T-helper 1 cell treated with Interleukin-12 subunit alpha and Interleukin-12 subunit beta and Interleukin-4 antibody, amounts not matched to agents 30 μg/mL and 1 μg/mL, for 36 hours (primary cell): ENCODE measurements at regions not wholly inside any gene's neighbourhood (a gene's known extent, or its start where the extent isn't known, plus 50 kb on each side); places are given as distances from the start of the nearest gene placed in this dataset.

Experiments
- H3K27ac Mint-ChIP-seq: one replicate; pipeline ENCODE4 v1.8.0; 2021; ENCODE audit warnings: mild to moderate bottlenecking, mixed read lengths
- H3K27me3 Mint-ChIP-seq: one replicate; pipeline ENCODE4 v1.8.0; 2021; ENCODE audit warnings: low read depth, mixed read lengths
- H3K36me3 Mint-ChIP-seq: one replicate; pipeline ENCODE4 v1.8.0; 2021; ENCODE audit warnings: low read depth, mixed read lengths
- H3K4me1 Mint-ChIP-seq: one replicate; pipeline ENCODE4 v1.8.0; 2021; ENCODE audit warnings: low read depth, mixed read lengths
- H3K4me3 Mint-ChIP-seq: one replicate; pipeline ENCODE4 v1.8.0; 2021; ENCODE audit warnings: mild to moderate bottlenecking, moderate library complexity, mixed read lengths
- H3K9me3 Mint-ChIP-seq: one replicate; pipeline ENCODE4 v1.8.0; 2021; ENCODE audit warnings: mixed read lengths

- H3K36me3 Mint-ChIP-seq, result no peaks in the 10 kb centered on the region
- no peaks in the 10 kb centered on the region for H3K27me3 Mint-ChIP-seq
- no peak overlapping the region for H3K27ac Mint-ChIP-seq
- peaks cover 4% of the 10 kb centered on the region for H3K9me3 Mint-ChIP-seq
- H3K4me3 Mint-ChIP-seq, result no peak overlapping the region
- H3K4me1 Mint-ChIP-seq, result no peaks in the 10 kb centered on the region
These were observed 342.5 kb downstream of the NFIB start for GRCh38 chr9:13971415-13971814.

- Mint-ChIP-seq H3K4me3 (no peak overlapping the region), H3K27ac (no peak overlapping the region), H3K4me1 (no peaks in the 10 kb centered on the region), H3K36me3 (no peaks in the 10 kb centered on the region), H3K9me3 (peaks cover 4% of the 10 kb centered on the region), H3K27me3 (no peaks in the 10 kb centered on the region)
These were observed 343.5 kb downstream of the NFIB start for GRCh38 chr9:13970426-13970825.

- Mint-ChIP-seq H3K36me3 (no peaks in the 10 kb centered on the region), H3K4me3 (no peak overlapping the region), H3K4me1 (no peaks in the 10 kb centered on the region), H3K9me3 (peaks cover 4% of the 10 kb centered on the region), H3K27me3 (no peaks in the 10 kb centered on the region), H3K27ac (no peak overlapping the region)
These were observed 343.9 kb downstream of the NFIB start for GRCh38 chr9:13970018-13970417.

GRCh38 chr9:13967438-13967837, 346.5 kb downstream of the NFIB start:
- Mint-ChIP-seq H3K27me3 (no peaks in the 10 kb centered on the region), H3K36me3 (no peaks in the 10 kb centered on the region), H3K9me3 (peaks cover 4% of the 10 kb centered on the region), H3K4me1 (no peaks in the 10 kb centered on the region), H3K27ac (no peak overlapping the region), H3K4me3 (no peak overlapping the region)

GRCh38 chr9:13967011-13967410, 346.9 kb downstream of the NFIB start:
- no peak overlapping the region for H3K4me3 Mint-ChIP-seq
- no peaks in the 10 kb centered on the region for H3K36me3 Mint-ChIP-seq
- H3K4me1 Mint-ChIP-seq, result no peaks in the 10 kb centered on the region
- no peaks in the 10 kb centered on the region for H3K27me3 Mint-ChIP-seq
- H3K9me3 Mint-ChIP-seq, result peaks cover 4% of the 10 kb centered on the region
- no peak overlapping the region for H3K27ac Mint-ChIP-seq

- no peaks in the 10 kb centered on the region for H3K36me3 Mint-ChIP-seq
- H3K27ac Mint-ChIP-seq, result no peak overlapping the region
- H3K9me3 Mint-ChIP-seq, result peaks cover 3% of the 10 kb centered on the region
- H3K27me3 Mint-ChIP-seq, result no peaks in the 10 kb centered on the region
- no peaks in the 10 kb centered on the region for H3K4me1 Mint-ChIP-seq
- H3K4me3 Mint-ChIP-seq, result no peak overlapping the region
These were observed 350.8 kb downstream of the NFIB start for GRCh38 chr9:13963005-13963653.

GRCh38 chr9:13962006-13962405, 351.9 kb downstream of the NFIB start:
- no peak overlapping the region for H3K27ac Mint-ChIP-seq
- no peaks in the 10 kb centered on the region for H3K27me3 Mint-ChIP-seq
- H3K36me3 Mint-ChIP-seq, result no peaks in the 10 kb centered on the region
- peaks cover 3% of the 10 kb centered on the region for H3K9me3 Mint-ChIP-seq
- H3K4me1 Mint-ChIP-seq, result no peaks in the 10 kb centered on the region
- no peak overlapping the region for H3K4me3 Mint-ChIP-seq

GRCh38 chr9:13960011-13960765, 353.8 kb downstream of the NFIB start:
- Mint-ChIP-seq H3K36me3 (no peaks in the 10 kb centered on the region), H3K4me3 (no peak overlapping the region), H3K9me3 (peaks cover 3% of the 10 kb centered on the region), H3K27ac (no peak overlapping the region), H3K4me1 (no peaks in the 10 kb centered on the region), H3K27me3 (no peaks in the 10 kb centered on the region)

GRCh38 chr9:13958672-13959071, 355.3 kb downstream of the NFIB start:
- Mint-ChIP-seq H3K4me1 (no peaks in the 10 kb centered on the region), H3K9me3 (peaks cover 3% of the 10 kb centered on the region), H3K27ac (no peak overlapping the region), H3K36me3 (no peaks in the 10 kb centered on the region), H3K4me3 (no peak overlapping the region), H3K27me3 (no peaks in the 10 kb centered on the region)

- H3K27me3 Mint-ChIP-seq, result no peaks in the 10 kb centered on the region
- no peak overlapping the region for H3K27ac Mint-ChIP-seq
- H3K4me3 Mint-ChIP-seq, result no peak overlapping the region
- H3K36me3 Mint-ChIP-seq, result no peaks in the 10 kb centered on the region
- peaks cover 3% of the 10 kb centered on the region for H3K9me3 Mint-ChIP-seq
- no peaks in the 10 kb centered on the region for H3K4me1 Mint-ChIP-seq
These were observed 356.9 kb downstream of the NFIB start for GRCh38 chr9:13957089-13957488.

- H3K9me3 Mint-ChIP-seq, result no peaks in the 10 kb centered on the region
- no peak overlapping the region for H3K27ac Mint-ChIP-seq
- no peak overlapping the region for H3K4me3 Mint-ChIP-seq
- H3K36me3 Mint-ChIP-seq, result no peaks in the 10 kb centered on the region
- no peaks in the 10 kb centered on the region for H3K27me3 Mint-ChIP-seq
- H3K4me1 Mint-ChIP-seq, result no peaks in the 10 kb centered on the region
These were observed 357.8 kb downstream of the NFIB start for GRCh38 chr9:13956107-13956506.

- no peaks in the 10 kb centered on the region for H3K9me3 Mint-ChIP-seq
- no peak overlapping the region for H3K4me3 Mint-ChIP-seq
- no peak overlapping the region for H3K27ac Mint-ChIP-seq
- no peaks in the 10 kb centered on the region for H3K27me3 Mint-ChIP-seq
- H3K4me1 Mint-ChIP-seq, result no peaks in the 10 kb centered on the region
- H3K36me3 Mint-ChIP-seq, result no peaks in the 10 kb centered on the region
These were observed 361.0 kb downstream of the NFIB start for GRCh38 chr9:13952906-13953305.

- H3K36me3 Mint-ChIP-seq, result no peaks in the 10 kb centered on the region
- no peak overlapping the region for H3K4me3 Mint-ChIP-seq
- H3K4me1 Mint-ChIP-seq, result no peaks in the 10 kb centered on the region
- no peak overlapping the region for H3K27ac Mint-ChIP-seq
- H3K27me3 Mint-ChIP-seq, result no peaks in the 10 kb centered on the region
- H3K9me3 Mint-ChIP-seq, result no peaks in the 10 kb centered on the region
These were observed 365.9 kb downstream of the NFIB start for GRCh38 chr9:13948037-13948436.

- Mint-ChIP-seq H3K36me3 (no peaks in the 10 kb centered on the region), H3K4me1 (no peaks in the 10 kb centered on the region)
These were observed 370.8 kb downstream of the NFIB start for GRCh38 chr9:13943176-13943575.

GRCh38 chr9:13942695-13943094, 371.2 kb downstream of the NFIB start:
- Mint-ChIP-seq H3K4me1 (no peaks in the 10 kb centered on the region), H3K36me3 (no peaks in the 10 kb centered on the region), H3K27ac (no peak overlapping the region), H3K9me3 (no peaks in the 10 kb centered on the region), H3K4me3 (no peak overlapping the region), H3K27me3 (no peaks in the 10 kb centered on the region)

More at GRCh38 chr9:13943176-13943575, 370.8 kb downstream of the NFIB start:
- H3K27ac Mint-ChIP-seq, result no peak overlapping the region
- no peaks in the 10 kb centered on the region for H3K27me3 Mint-ChIP-seq
- no peak overlapping the region for H3K4me3 Mint-ChIP-seq
- H3K9me3 Mint-ChIP-seq, result no peaks in the 10 kb centered on the region
